AG04450 (cell line): ENCODE measurements at regions not wholly inside any gene's neighbourhood (a gene's known extent, or its start where the extent isn't known, plus 50 kb on each side); places are given as distances from the start of the nearest gene placed in this dataset.

Experiments used
- CTCF ChIA-PET: fragments of 300-600, 350-600 bp; formaldehyde crosslinking; extraction: SDS; loops from one replicate; lab custom pipeline; 2022; ENCODE audit warnings: antibody characterized with exemption, inconsistent platforms; lab: Charles Lee
- POLR2A ChIA-PET: fragments of 350-600 bp; formaldehyde crosslinking; extraction: SDS; loops from one replicate; lab custom pipeline; 2021; ENCODE audit warnings: antibody characterized with exemption, inconsistent platforms; lab: Yijun Ruan, JAX
- DNase-seq: peaks from one replicate; pipeline ENCODE4 v3.0.0-alpha.2; 2011; ENCODE audit warnings: low read depth, low spot score
- H3K27ac ChIP-seq: one replicate; pipeline ENCODE4 v1.5.1; 2012; ENCODE audit warnings: low read depth, low read length, control low read depth
- H3K27me3 ChIP-seq: one replicate; pipeline ENCODE4 v1.6.0; 2012; ENCODE audit warnings: low read length; ENCODE audit not compliant: control insufficient read depth, insufficient read depth
- H3K4me3 ChIP-seq: 2 replicates; pipeline ENCODE4 v1.5.1; 2011; ENCODE audit warnings: mild to moderate bottlenecking, low read depth, low read length, control low read depth
- H3K9me3 ChIP-seq: 2 replicates; pipeline ENCODE4 v1.5.1; 2012; ENCODE audit warnings: low read length; ENCODE audit not compliant: control insufficient read depth, insufficient read depth
- TF ChIP-seq, protein P1 (sequence below): IDR thresholded peaks from 2 replicates; pipeline ENCODE4 v1.5.1; 2011; ENCODE audit warnings: low read depth, low read length, control low read depth, inconsistent platforms

DNA sequence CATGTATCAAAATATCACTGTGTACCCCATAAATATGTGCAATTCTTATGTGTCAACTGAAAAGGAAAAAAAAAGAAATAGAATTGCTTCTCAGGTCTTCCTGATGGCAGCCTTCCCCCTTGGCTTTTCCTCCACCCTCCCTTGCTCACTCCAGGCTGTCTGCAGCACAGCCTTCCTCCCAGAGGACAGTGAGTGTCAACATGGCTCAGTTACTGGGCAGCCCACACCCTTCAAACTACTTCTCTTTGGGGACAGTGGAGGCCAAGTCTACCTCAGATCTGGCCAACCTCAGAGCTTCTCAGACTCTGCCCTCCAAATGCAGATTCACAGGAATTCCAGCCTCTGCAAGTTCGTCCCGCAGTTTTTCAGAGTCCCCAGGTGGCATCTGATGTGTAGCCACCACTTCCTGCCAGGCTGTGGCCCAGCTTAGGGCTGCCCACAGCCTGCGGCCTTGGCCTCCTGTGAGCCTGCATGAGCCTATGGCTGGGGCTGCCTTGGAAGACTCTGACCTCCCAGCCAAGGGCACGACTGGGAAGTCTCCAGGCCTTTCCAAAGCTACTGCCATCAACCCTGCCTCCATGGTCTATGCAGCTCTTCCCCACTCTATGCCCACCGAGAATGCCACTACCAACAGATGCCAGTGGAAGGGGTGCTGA lies 148.0 kb upstream of the PWP1 start:
- POLR2A ChIA-PET: no interaction called here
- CTCF ChIA-PET: no interaction called here
- H3K9me3 ChIP-seq: no peaks in the 10 kb centered on the region; the same call in 1 of the 2 replicates

GRCh38 chr12:107539196-107539939 lies 146.2 kb upstream of the PWP1 start:
- Histone ChIP-seq H3K27me3 (no peaks in the 10 kb centered on the region), H3K4me3 (no peak overlapping the region), H3K9me3 (no peaks in the 10 kb centered on the region; the same call in 1 of the 2 replicates), H3K27ac (no peak overlapping the region)
- TF ChIP-seq, protein P1, sequence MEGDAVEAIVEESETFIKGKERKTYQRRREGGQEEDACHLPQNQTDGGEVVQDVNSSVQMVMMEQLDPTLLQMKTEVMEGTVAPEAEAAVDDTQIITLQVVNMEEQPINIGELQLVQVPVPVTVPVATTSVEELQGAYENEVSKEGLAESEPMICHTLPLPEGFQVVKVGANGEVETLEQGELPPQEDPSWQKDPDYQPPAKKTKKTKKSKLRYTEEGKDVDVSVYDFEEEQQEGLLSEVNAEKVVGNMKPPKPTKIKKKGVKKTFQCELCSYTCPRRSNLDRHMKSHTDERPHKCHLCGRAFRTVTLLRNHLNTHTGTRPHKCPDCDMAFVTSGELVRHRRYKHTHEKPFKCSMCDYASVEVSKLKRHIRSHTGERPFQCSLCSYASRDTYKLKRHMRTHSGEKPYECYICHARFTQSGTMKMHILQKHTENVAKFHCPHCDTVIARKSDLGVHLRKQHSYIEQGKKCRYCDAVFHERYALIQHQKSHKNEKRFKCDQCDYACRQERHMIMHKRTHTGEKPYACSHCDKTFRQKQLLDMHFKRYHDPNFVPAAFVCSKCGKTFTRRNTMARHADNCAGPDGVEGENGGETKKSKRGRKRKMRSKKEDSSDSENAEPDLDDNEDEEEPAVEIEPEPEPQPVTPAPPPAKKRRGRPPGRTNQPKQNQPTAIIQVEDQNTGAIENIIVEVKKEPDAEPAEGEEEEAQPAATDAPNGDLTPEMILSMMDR: no peak
- ChIA-PET POLR2A (no interaction called here), CTCF (no interaction called here)
- no peak for DNase-seq

More for the DNA sequence above, 148.0 kb upstream of the PWP1 start:
- no peaks in the 10 kb centered on the region for H3K27me3 ChIP-seq
- no peak overlapping the region for H3K27ac ChIP-seq
- H3K4me3 ChIP-seq: no peak overlapping the region
- DNase-seq: no peak
- TF ChIP-seq, protein P1: no peak

DNA sequence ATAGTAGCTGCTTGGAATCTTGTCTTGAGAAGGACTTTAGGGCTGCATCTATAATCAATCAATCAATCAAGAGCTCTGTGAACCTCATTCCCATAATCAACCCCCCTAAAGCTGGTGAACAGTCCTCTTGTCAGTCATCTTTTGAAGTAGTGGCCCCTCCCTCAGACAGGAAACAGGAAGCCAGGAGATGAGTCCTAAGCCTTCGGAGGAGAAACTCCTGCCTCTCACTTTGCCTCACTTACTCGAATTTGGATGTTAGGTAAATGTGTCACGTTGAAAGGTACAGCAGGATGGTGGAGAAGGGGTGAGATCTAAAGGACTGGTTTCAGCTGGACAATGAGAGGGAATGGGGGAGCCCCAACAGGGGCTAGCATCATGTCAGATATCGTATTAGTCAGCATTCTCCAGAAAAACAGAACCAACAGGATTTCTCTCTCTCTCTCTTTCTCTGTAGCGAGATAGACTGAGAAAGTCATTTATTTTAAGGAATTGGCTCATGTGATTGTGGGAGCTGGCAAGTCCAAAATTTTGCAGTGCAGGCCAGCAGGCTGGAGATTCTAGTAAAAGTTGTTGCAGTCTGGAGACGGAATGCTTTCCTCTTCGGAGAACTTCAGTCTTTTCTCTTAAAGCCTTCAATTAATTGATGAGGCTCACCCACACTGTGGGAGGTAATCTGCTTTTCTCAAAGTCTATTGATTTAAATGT lies 144.4 kb upstream of the PWP1 start:
- H3K9me3 ChIP-seq: no peaks in the 10 kb centered on the region; the same call in 1 of the 2 replicates
- H3K27me3 ChIP-seq: no peaks in the 10 kb centered on the region
- ChIA-PET CTCF (interaction anchor here (1.2 kb wide), 1 partner anchor 409 kb away, joined by 3 read pairs; no protein-coding TSS in a partner anchor), POLR2A (no interaction called here)
- H3K27ac ChIP-seq: no peak overlapping the region
- DNase-seq: no peak
- TF ChIP-seq, protein P1: no peak
- no peak overlapping the region for H3K4me3 ChIP-seq

DNA sequence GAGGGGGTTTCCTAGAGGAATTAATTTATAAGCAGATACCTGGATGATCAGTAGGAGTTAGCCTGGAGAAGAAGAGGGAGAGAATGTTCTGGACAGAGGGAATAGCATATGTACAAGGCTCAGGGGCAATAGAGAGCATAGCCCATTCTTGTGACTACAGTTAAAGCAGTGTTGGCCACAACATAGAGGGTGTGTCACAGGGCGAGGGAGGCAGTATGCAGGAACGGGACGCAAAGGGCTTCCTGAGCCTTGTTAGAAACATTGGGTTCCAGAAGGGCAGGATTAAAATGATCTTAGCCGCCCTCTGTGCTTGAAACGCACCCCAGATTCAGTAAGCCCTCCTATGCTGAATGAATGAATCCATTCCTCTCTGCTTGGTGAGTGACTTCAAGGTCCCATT lies 142.2 kb upstream of the PWP1 start:
- ChIA-PET POLR2A (no interaction called here), CTCF (no interaction called here)
- H3K27me3 ChIP-seq: no peaks in the 10 kb centered on the region
- TF ChIP-seq, protein P1: no peak
- no peak overlapping the region for H3K27ac ChIP-seq
- H3K4me3 ChIP-seq: no peak overlapping the region
- DNase-seq: no peak
- H3K9me3 ChIP-seq: no peaks in the 10 kb centered on the region
